ENCODE measurements at regions not wholly inside any gene's neighbourhood (a gene's known extent, or its start where the extent isn't known, plus 50 kb on each side); places are given as distances from the start of the nearest gene placed in this dataset.
"Not testable (repeated sequence)": the region's sequence is repeated elsewhere in the genome, so short reads cannot be mapped to it uniquely, and the experiment has no call there.

DNA sequence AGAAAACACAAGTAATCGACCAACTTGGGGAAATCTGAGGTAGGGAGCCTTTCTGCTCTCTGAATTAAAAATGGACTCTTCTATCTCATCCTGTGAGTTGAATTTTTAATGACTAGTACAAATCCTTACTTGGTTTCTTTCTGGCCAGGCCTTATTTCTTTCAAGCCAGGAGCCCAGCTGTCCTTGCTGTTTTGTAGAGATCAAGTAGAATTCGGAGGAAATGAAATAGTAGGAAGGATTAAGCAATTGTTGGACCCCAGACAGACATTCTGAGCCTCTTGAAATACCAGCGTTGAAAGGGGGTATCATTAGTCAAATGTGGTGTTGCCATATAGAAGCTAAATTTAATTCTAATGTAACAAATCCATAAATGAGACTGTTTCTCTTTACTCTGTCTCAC, 53.7 kb upstream of the SMIM15 start:
- DNase-seq (ENCODE audit: low read depth in 2 of 2): no peak

DNA sequence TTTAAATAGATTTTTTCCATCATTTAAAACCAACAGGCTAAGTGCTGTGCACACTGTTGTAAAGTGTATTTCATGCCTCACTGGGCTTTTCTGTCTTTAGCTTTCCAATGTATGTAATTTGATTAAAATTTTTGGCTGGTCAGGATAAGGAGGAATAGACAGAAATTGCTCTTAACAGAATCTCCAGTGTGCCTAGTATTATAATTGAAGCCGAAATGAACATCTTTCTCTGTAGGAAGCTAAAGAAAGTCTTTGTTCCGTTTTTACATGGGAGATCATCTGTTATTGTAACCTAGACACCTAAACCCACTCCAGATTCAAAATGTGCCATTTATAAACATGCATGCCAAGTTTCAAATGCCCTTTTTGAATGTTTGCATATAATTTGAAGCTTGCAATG, 54.5 kb upstream of the SMIM15 start:
- DNase-seq (ENCODE audit: low read depth in 2 of 2): no peak

DNA sequence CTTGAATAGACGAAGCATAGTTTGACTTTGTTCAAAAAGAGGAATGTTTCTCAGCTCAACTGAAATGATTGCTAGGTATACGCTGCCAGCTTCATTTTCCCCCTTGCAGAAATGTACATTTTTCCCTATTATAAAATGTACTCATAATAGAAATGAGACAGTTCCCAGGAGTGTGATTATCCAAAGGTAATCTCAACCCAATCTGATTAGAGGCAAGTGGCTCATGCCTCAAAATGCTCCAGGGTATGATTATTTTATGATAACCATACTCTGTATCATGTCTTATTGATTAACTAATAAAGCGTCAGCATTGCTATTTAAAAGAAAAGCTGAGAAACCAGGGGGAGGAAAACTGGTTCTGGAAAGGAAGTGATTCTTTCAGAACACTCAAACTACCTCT, 54.9 kb upstream of the SMIM15 start:
- no peak for DNase-seq (ENCODE audit: low read depth in 2 of 2)

DNA sequence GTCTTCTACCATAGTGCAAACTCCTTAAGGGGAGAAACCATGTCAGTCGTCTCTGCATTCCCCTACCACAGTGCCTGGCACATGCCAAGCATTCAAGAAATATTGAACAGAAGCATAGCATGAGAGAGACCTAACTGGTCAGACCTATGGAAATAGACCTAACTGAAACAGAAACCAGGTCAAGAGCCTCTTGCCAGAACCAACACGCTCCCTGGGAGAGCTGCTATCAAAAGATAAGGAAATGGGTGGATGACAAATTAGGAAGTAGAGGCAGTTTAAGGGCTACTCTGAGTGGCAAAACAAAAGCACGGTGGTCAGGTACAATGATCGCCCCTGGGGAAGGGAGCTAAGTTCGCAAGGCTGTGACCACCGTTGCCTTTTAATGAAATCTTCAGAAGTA, 66.0 kb upstream of the SMIM15 start:
- DNase-seq (ENCODE audit: low read depth in 2 of 2): peak; percentile 30 to 52

DNA sequence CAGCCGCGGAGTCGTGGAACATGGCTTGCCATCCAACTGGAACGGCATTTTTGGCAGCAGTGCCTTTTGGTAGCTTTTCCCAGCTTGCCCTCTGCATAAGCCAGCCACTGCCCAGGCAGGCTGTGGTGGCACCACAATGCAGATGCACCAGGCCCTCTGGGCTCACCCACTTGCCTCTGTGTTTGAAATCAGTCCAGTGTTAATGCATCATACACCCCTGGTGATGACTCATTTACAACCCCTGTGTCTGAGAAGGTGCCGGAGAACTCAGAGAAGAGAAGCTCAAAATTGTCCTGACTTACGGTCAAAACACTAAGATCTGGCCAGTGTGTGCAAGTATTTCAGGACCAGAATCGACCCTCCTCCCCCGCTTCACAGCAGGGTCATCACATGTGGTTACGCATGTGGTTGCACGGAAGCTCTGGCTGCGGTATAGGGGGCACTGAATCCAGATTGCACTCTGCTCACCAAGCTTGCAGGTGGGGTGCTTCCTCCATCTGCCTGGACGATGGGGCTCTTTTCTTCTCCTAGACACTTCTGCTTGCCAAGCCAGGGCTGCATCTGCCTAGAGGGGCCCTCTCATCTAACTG, 66.5 kb upstream of the SMIM15 start:
- DNase-seq (ENCODE audit: low read depth in 2 of 2): peak; percentile 23 to 45

DNA sequence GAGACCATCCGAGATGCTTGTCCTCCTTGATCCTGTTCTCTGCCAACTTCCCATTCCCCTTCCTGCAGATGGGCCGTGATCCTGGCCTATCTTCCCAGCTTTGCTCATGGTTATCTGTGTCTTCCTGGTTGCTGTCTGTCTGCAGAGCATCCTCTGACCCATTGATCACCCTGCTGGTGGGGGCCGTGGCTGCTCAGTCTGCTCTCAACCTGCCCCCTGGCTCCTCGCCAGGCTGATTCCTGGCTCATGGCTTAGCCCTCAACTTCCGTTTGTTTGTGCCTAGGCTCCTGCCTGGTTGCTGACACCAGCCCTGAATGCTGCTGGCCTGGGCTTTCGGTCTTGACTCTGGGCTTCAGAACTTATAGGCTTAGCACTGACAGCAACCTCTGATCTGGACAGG, 67.1 kb upstream of the SMIM15 start:
- DNase-seq (ENCODE audit: low read depth in 2 of 2): peak; percentile 48 to 78

DNA sequence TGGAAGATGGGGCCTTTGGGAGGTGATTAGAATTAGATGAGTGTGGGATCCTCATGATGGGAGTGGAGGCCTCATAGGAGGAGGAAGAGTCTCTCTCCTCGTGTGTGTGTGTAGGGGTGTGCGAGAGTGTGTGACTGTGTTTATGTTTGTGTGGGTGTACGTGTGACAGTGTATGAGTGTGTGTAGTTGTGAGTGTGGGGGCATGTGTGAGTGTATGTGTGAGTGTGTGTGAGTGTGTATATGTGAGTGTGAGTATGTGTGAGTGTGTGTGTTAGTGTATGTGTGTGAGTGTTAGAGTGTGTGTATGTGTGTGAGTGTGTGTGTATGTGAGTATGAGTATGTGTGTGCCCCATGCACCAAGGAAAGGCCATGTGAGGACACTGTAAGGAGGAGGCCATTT, 68.2 kb upstream of the SMIM15 start:
- DNase-seq (ENCODE audit: low read depth in 2 of 2): no peak

DNA sequence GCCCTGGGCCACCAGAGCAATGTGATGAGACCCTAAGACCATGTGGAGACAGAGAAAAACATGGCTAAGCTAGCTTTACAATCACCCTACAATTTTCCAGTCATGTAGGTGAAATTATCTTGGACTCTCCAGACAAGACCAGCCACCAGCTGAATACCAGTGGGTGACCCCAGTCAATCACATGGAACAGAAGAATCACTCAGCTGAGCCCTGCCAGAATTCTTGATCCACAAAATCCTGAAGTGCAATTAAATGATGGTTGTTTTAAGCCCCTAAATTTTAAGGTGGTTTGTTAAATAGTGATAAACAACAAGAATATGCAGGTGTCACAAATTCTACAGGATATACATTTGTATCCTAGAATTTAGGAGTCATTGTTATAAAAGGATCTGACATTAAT, 69.5 kb upstream of the SMIM15 start:
- no peak for DNase-seq (ENCODE audit: low read depth in 2 of 2)

DNA sequence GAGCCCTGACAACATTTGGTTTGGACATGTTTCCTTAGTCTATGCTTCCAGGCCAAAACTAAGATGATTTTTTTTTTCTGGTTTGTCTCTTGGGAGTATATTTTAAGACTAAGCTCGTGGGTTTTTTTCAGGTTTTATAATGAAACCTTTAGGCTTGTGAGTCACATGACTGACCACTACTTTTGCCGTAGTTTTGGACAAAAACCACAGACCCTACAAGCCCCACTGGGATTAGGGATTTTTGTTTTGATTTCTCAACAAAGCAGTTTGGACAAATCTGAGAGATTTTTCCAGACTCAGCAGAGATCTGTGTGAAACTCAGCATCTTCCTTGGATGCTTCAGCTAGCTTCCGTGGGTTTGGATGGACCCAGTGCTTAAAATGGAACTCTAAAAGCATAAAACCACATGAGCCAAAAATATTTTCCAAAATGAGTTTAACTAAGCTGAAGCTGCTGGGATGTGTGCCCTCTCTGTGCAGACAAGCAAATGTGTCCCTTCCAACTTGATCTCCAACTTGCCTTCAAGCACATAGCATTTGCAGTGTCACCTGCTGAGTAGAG, 70.3 kb upstream of the SMIM15 start:
- no peak for DNase-seq (ENCODE audit: low read depth in 2 of 2)

DNA sequence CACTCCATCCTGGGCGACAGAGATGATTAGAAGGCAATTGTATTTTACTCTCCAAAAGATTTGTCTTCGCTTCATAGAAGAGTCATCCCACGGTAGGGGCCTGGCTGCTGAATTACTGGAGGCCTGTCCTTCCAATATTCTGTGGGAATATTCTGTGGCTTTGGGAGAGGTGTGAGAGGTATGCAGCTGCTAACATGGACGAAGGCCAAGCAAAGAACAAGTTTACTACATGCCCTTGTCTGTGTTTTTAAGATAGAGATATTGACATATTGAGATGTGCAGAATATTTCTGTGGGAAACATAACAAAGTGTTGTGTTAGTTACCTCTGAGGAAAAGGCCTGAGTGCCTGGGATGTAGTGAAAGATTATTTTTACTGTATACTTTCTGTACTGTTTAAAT, 71.8 kb upstream of the SMIM15 start:
- DNase-seq (ENCODE audit: low read depth in 2 of 2): no peak

DNA sequence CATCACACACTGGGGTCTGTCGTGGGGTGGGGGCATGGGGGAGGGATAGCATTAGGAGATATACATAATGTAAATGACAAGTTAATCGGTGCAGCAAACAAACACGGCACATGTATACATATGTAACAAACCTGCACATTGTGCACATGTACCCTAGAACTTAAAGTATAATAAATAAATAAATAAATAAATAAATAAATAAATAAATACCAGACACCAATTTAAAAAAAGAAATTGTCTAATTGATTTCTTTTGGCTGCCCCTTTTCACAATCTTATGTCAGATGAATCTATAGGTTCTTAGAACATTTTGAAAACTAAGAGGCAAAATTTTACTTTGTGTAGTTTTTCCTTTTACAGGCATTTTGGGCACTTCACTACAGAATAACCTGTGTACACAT, 74.4 kb upstream of the SMIM15 start:
- not testable (repeated sequence) for DNase-seq (ENCODE audit: low read depth in 2 of 2)

DNA sequence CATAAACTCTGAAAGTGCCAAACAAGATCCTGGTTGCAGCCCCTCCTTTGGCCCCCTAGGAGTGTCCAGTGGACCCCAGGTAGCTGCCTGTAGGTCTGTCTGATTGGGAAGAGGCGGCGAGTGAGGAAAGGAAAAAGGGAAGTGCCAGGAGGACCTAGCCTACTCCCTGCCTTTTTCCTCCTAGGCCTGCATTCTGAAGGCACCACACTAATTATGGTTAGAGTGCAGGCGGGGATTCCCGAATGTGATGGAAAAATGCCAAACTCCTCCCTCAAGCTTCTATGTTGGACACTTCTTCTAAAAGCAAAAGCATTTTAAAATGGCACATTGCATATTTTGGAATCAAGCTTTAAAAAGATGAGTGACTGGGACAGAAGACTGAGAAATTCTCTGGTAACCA, 83.2 kb upstream of the SMIM15 start:
- peak; percentile 35 to 58 for DNase-seq (ENCODE audit: low read depth in 2 of 2)

DNA sequence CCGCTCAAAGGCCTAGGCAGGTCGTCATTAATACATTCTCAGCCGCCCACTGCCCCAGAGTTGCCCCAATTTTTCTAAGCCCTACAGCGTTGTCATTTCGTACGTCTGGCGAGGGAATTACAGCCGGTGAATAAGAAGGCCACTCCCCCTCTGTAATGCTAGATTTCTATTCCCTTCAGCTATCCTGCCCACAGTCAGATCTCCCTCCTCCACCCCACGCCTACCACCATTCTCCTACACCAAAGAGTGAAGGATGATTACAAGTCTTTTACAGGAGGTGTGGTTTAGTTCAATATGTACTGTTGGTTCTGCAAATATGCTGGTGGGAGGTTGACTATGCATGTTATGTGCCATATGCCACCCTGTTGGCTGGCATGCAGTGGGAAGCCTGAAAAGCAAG, 83.7 kb upstream of the SMIM15 start:
- no peak for DNase-seq (ENCODE audit: low read depth in 2 of 2)

DNA sequence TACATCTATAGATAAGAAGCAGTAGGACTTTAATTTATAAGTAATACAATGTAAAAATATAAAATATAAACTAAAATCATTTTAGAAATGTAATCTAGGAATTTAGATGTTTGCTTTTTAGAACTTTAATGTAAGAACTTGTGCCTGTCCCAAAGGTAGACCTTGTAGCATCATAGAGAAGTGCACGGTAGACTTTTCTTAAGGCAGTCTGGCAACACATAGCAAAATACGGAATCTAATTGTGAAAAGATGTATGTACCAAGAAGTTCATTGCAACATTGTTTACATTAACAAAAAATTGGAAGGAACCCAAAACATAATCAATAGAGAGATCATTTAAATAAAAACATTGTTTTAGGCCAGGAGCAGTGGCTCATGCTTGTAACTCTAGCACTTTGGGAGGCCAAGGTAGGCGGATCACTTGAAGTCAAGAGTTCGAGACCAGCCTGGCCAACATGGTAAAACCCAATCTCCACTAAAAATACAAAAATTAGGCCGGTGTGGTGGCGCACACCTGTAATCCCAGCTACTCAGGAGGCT, 84.6 kb upstream of the SMIM15 start:
- DNase-seq (ENCODE audit: low read depth in 2 of 2): no peak

DNA sequence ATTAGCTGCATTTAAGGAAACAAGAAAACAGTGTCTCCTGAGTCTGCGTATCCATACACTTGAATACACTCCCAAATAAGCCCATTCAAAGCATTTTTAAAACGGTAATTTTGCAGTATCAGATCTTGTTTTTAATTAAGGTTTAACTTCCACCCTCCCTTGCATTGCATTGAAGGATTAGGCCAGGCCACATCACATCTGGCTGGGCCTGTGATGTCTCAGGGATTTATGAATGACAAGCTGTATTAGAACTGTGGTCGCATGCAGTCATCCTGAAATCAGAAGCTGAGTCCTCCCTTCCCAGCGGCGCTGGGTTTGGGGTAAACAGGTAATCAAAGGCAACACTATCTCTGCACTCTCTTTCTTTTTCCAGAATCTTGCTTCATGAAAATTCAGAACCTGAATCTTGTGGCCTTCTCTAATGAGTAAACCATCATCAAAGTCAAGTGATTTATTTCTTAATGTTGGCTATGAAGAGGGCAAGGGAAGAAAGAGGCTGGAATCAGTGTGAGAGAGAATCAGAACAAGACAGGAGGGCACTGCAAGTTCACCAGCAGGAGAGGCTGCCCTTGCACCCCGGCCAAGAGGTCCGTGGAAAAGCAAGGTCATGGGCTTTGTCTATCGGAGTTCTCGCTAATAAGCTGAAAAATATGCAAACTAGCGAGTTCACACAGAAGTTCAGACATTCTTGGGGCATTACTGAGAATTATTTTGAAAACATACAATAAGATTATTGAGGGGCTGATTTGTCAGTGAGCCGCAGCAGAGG, 80.0 kb upstream of the ZSWIM6 start:
- no peak for DNase-seq (ENCODE audit: low read depth in 2 of 2)

DNA sequence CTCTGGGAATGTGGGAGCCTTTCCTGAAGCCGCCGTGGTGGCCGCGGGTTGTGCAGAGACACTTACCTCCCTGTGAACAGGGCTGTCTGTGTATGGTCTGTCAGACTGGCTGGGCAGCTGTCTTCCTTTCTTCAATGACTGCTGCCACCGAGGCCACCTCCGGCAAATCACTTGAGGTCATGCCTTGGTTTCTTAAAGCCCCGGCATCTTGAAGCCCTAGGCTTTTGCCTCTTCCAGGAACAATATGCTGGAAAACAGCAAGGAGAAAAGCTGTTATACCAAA, 79.5 kb upstream of the ZSWIM6 start:
- DNase-seq (ENCODE audit: low read depth in 2 of 2): no peak

DNA sequence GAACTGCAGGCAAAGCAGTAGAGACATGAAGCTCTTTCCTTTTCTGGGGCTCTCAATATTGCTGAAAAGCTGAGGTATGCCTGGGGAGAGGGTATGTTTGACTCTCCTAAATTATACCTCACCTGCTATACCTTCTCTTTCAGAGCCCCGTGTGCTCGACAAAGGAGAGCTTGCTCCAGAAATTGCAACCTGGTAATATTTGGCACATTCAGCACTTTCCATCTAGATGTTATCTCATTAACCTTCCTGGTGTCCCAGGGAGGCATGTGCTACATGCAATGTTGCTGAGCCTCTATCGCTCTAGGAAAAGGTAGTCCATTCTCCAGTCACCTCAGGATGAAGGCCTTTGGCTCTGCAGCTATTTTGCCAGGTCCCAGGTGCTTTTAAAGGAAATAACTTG, 78.5 kb upstream of the ZSWIM6 start:
- no peak for DNase-seq (ENCODE audit: low read depth in 2 of 2)

DNA sequence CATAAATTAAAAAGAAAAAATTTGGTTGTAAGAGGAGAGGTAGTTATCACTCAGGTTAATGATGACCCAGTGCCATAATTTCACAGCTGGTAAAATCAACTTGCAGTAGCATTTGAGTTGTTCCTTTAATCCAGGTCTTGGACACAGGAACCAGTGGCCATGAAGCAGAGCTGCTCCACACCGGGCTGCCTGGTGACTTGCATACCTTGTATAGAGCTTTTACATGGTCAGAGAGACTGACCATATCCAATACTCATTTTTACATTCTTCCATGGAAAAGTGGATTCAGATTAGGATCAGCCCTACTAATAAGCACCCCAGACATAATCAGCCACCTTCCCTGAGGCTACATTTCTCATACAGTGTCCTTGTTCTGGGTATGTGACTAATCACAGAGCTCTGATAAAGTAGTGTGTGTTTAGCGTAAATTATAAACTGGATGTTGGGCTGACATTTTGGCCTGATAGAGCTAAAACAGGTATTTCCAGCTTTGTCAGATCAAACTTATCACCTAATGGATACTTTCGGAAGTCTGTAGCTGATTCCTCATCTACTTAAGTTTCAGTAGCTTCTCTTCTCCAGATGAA, 77.0 kb upstream of the ZSWIM6 start:
- no peak for DNase-seq (ENCODE audit: low read depth in 2 of 2)

DNA sequence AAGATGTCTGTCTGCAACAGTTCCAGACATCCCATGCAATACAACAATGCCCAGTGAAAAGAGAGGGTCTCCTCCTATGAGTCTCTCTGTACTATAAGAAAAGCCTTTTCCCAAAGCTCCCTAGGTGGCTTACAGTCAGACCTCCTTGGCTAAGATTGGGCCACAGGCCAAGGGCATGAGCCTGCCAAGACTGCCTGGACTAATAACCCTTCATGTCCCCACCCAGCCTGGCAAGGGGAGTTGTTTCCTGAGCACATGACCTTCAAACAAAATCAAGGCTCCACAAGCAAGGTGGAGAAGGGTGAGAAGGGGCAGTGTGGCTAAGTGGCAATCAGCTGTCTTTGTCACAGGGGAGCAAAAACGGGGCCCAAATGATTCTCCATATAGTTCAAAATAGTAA, 75.6 kb upstream of the ZSWIM6 start:
- peak in 1 of 2 donors; percentile 43 for DNase-seq (ENCODE audit: low read depth in 2 of 2)

DNA sequence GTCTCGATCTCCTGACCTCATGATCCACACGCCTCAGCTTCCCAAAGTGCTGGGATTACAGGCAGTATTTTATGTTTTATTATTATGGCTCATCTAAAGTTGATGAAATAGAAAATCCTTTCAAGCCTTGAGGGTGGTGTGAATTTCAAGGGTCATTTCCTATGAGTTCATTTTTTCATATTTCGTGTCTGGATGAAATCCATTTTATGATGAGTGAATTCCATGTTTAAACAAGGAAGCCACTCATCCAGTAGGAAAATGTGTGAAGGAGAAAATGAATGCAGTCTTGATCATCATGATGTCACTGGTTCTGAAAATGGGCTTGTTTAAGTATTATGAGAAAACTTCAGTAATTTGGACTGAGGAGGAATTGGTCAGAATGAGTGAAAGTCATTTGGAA, 74.6 kb upstream of the ZSWIM6 start:
- DNase-seq (ENCODE audit: low read depth in 2 of 2): peak in 1 of 2 donors; percentile 50

DNA sequence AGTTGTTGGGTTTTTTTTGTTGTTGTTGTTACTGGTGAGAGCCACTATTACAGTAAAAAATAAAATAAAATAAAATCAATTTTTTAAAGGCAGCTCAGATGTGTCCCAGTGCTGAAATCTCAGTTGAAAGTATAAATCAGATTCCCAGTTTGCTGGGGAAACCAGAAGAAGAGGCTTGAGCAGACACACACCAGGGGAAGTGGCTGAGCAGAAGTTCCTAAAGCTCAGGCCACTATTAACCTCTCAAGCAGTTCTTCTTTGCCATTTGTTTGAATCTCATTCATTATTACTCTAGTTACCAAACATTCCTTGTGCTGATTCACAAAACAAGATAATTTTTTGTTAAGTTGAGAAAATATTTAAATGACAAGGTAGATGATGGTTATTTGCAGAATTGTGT, 70.9 kb upstream of the ZSWIM6 start:
- no peak for DNase-seq (ENCODE audit: low read depth in 2 of 2)

DNA sequence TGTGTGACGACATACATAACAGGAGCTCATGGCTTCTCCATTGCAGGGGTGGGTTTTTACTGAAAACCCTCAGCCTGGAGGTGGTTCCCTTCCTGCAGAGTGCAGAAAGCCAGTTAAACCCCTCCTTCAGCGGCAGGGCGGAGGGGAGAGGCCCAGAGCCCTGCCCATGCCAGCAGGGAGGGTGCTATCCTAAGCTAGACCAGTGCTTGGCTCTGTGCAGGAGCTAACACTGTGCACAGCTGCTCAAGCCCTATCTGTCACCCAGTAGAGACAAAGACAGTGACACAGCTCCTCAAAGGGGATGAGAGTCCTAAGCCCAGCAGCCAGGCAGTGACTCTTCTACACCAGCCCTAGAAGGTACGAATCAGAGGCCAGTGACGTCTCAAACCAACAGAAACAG, 70.0 kb upstream of the ZSWIM6 start:
- DNase-seq (ENCODE audit: low read depth in 2 of 2): no peak

DNA sequence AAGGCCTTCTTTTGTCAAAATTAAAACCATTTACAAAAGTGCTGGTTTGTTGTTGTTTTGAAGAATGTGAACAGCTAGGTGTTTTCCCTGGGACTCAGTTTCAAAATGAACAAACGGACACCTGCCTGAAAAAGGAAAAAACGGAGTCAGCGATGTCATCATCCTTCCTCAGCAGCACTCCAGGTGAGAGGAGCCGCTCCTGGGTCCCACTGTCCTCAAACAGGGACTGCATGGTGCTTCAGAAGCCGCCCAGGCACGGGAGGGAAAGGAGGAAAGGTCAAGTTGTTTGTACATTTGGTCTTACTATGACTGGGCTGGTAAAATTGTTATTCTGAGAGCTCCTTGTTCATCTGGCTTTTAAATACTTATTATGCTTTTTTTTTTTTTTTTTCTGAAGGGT, 69.0 kb upstream of the ZSWIM6 start:
- DNase-seq (ENCODE audit: low read depth in 2 of 2): no peak
